ENCODE measurements at regions not wholly inside any gene's neighbourhood (a gene's known extent, or its start where the extent isn't known, plus 50 kb on each side); places are given as distances from the start of the nearest gene placed in this dataset.

- TF ChIP-seq, protein P1, sequence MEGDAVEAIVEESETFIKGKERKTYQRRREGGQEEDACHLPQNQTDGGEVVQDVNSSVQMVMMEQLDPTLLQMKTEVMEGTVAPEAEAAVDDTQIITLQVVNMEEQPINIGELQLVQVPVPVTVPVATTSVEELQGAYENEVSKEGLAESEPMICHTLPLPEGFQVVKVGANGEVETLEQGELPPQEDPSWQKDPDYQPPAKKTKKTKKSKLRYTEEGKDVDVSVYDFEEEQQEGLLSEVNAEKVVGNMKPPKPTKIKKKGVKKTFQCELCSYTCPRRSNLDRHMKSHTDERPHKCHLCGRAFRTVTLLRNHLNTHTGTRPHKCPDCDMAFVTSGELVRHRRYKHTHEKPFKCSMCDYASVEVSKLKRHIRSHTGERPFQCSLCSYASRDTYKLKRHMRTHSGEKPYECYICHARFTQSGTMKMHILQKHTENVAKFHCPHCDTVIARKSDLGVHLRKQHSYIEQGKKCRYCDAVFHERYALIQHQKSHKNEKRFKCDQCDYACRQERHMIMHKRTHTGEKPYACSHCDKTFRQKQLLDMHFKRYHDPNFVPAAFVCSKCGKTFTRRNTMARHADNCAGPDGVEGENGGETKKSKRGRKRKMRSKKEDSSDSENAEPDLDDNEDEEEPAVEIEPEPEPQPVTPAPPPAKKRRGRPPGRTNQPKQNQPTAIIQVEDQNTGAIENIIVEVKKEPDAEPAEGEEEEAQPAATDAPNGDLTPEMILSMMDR (IDR thresholded peaks at IDR 0.05) = no peak
- no peak for TF ChIP-seq POLR2A (IDR thresholded peaks at IDR 0.05)
- TF ChIP-seq EP300 (IDR thresholded peaks at IDR 0.05) = no peak
- no peak for TF ChIP-seq POLR2AphosphoS5 (IDR thresholded peaks at IDR 0.05)
These were observed 182.3 kb downstream of the PCSK1 start for GRCh38 chr5:96250782-96251181.

Measured in sigmoid colon (tissue), 4 donors.